Caki2 (cell line): ENCODE measurements at regions not wholly inside any gene's neighbourhood (a gene's known extent, or its start where the extent isn't known, plus 50 kb on each side); places are given as distances from the start of the nearest gene placed in this dataset.
A peak's percentile ranks its signal among the peaks of the same experiment; 100 is the strongest.

Source experiments
- DNase-seq: peaks from one replicate; pipeline ENCODE4 v3.0.0-alpha.2; 2015; ENCODE audit warnings: low read depth
- in situ Hi-C: cut with HindIII; loops from 2 replicates; pipeline ENCODE4 v1.10.0; 2016; ENCODE audit warnings: low sequenced_read_pairs, low pct_unique_long_range_greater_than_20kb, mixed read lengths

GRCh38 chr12:5187136-5187535 is 143.5 kb downstream of the KCNA5 start:
- in situ Hi-C loops, result no loop called here
- no peak for DNase-seq

DNA sequence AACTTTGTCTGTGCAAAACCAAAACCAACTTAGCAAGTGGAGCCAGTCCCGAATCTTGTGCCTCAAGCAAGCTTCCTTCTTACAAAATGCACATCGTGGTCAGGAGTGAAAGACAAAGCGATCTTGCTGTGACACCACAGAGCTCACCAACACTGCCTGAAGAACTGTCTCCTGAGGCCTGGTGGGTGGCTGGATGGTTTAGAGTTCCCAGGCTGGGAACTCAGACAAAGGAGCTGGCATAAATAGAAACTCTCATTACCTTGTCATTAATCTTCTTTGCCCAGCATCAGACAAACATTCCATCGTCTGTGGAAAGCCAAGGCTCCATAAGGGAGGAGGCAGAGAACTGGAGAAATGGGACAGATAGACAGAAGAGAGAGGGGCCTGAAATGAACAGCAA is 144.8 kb downstream of the KCNA5 start:
- DNase-seq, result no peak
- in situ Hi-C loops, result no loop called here

DNA sequence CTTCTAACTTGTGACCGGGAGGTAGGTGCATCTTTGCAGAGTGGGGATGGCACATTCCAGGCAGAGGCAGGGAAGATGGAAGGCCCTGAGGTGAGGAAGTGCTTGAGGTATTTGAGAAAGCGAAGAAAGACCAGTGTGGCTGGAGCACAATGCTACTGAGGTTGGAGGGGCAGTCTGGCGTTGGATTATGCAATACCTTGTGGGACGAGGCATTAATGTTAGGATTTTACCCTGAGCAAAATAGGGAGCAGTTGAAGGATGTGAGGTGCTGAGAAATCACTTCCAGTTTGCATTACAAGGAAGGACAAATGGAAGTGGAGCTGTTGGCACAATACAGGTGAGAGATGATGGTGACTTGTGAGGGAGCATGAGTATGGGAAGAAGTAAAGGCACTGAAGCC is 145.5 kb downstream of the KCNA5 start:
- in situ Hi-C loops, result no loop called here

DNA sequence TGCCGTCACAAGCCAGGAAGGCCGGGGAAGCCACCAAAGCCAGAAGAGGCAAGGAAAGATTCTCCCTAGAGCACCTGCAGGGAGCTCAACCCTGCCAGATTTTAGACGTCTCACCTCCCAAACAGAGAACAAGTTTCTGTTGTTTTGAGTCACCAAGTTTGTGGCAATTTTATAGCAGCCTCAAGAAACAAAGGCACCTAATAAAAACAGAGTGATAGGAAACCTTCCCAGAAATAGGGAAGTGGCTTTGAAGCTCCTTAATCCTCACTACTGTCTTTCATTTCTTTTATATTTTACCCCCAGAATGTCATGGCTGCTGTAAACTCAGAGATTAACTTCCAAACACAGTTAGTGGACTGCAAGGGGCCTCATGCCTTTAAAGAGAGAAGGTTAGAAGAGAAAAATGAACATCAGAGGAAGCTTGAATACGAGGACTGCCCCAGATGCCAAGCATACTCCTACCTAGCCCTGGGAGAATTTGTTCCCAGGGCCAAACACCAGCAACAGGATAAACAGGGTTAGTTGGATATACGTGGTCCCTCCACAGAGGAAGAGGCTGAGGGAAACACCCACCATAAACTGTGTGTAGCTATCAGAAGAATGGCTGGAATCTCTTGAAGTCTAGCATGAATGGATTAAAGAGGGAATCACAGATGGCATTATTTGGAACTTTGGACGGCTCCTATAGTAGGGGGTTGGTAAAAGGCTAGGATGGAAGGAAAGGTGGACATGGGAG is 148.3 kb downstream of the KCNA5 start:
- no peak for DNase-seq
- in situ Hi-C loops, result no loop called here

More for the DNA sequence above, 145.5 kb downstream of the KCNA5 start:
- DNase-seq, result no peak

- in situ Hi-C loops, result no loop called here
- no peak for DNase-seq
Observed at GRCh38 chr12:5192726-5193125, 149.0 kb downstream of the KCNA5 start.

DNA sequence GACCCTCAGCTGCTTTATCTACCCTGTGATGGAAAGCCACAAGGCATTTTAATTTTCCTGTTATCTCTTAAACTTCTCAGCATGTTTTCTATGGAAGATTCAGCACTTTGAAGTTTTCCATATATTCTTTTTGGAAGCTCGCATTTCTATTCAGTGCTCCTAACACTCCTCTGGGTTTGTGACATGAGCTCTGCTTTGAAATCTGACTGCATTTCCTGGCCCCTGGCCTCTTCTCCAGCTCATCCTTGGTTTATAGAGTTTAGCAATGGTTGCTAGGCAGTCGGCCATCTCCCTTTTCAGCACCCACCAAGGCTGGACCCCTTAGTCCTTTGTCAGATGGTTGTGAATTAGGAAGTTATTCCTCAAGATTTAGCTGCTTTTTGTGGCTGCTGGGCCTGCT is 150.6 kb downstream of the KCNA5 start:
- in situ Hi-C loops, result no loop called here
- DNase-seq, result no peak

DNA sequence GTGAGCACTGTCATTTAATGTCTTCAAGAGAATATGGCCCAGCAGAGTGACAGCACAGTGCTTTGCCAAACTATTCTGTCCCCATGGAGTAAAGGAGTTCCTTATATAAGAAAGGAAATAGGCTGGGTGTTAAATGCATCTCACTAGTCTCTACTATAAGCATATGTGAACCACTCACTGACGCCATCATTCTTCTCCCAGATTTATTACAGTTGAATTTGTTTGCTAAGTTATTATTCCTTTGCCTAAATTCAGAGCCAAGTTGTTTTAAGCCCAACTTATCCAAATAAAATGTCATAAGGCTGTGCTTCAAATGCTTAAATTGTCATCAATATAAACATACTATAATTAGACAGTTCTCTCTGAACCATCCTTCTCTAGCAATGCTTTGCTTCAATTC is 151.6 kb downstream of the KCNA5 start:
- in situ Hi-C loops, result no loop called here

GRCh38 chr12:5195691-5196090 is 152.0 kb downstream of the KCNA5 start:
- DNase-seq, result no peak
- in situ Hi-C loops, result no loop called here

More for the DNA sequence above, 151.6 kb downstream of the KCNA5 start:
- no peak for DNase-seq

DNA sequence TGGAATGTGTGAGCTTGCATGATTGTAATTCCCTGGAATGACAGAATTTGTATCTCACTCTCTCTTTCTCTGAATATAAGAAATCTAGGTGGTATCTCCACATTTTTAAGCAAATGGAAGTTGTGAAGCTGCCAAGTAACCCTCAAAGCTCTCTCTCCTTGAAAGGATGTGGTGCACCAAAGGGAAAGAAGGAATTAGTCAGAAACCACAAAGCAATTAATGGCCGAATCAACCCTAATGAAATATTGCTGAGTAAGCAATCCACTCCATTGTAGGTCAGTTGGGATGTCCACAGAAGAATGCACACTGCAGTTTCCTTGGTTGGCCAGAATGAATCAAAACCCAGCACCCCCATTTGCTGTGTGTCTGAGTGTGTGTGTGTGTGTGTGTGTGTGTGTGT is 153.5 kb downstream of the KCNA5 start:
- peak; percentile 12 for DNase-seq
- in situ Hi-C loops, result no loop called here

DNA sequence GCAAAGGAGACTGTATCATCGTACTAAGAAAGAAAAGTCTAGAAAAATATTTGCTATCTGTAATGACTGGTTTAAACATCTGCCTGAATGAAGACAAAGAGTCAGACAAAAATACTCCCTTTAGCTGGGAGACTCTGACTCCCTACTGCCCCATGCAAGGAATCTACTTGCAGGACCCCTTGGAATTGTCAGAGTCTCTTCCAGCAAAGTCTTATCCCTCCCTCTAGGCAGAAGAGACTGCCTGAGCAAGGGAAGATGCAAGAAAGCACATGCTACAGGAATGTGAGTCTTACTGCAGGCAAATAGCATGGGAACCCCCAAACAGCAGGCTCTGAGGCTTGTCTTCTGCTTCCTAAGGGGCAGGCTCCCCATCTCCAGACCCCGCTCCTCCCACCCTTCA is 154.0 kb downstream of the KCNA5 start:
- no peak for DNase-seq
- in situ Hi-C loops, result no loop called here

- peak; percentile 48 for DNase-seq
- in situ Hi-C loops, result no loop called here
Observed at GRCh38 chr12:5200278-5201087, 156.8 kb downstream of the KCNA5 start.

GRCh38 chr12:5201554-5202218 is 158.0 kb downstream of the KCNA5 start:
- in situ Hi-C loops, result no loop called here
- no peak for DNase-seq

DNA sequence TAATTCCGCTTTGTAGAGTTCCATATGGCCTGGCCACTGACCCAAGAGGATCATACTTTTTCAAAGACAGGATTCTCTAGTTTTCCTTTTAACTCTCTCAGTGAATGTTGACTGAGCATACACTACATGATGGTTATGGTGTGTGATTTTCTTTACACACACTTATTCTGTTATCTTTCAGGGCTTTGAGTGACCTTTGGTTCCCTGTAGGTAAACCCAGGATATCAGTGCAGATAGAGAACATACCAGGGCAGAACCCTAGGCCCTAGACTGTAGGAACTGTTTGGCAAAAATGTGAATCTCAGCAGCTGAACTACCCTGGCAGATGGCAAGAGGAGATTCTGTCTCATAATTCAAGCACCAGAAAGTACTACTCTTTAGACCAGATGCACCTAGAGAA is 159.6 kb downstream of the KCNA5 start:
- in situ Hi-C loops, result no loop called here
- DNase-seq, result no peak

GRCh38 chr12:5203720-5204119 is 160.0 kb downstream of the KCNA5 start:
- DNase-seq, result no peak
- in situ Hi-C loops, result no loop called here

- in situ Hi-C loops, result no loop called here
- no peak for DNase-seq
Observed at GRCh38 chr12:5204271-5204670, 160.6 kb downstream of the KCNA5 start.

- in situ Hi-C loops, result no loop called here
- no peak for DNase-seq
Observed at GRCh38 chr12:5204831-5205230, 161.2 kb downstream of the KCNA5 start.

- in situ Hi-C loops, result no loop called here
- no peak for DNase-seq
Observed at GRCh38 chr12:5206401-5207175, 162.9 kb downstream of the KCNA5 start.

DNA sequence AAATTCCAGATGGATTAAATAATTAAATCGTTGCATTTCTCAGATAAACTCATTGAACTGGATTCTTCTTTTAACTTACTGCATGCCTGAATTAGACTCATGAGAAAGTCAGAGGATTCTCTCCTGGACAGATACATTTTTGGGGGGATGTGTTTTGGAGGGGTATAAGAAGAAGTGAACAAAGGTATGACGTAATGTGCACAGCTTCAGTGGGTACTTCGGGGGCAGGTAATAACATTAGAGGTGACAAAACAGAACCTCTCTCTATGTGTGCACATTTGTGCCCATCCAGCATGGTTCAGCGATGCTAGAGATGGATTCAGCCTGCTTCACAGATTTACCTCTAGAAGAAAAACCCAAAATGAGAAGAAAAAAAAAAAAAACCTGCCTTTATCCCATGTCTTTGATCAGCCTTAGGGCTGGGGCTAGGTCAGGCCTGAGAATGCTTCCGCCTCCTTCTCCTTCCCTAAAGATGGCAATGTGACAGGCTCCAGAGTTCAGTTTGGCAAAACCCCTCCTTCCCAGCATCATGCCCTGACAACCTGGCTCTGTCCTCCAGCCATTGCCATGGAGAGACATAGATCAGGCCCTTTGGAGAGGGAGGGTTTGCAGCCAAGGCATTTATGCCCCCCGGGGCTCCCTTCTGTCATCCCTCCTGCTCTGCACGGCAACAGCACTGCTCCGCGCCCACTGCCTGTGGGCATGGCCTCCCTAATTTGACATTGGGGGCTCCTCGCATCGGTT is 166.7 kb downstream of the KCNA5 start:
- in situ Hi-C loops, result no loop called here
- DNase-seq, result no peak
